B cell (primary cell): ENCODE measurements at regions not wholly inside any gene's neighbourhood (a gene's known extent, or its start where the extent isn't known, plus 50 kb on each side); places are given as distances from the start of the nearest gene placed in this dataset.

Experiments used
- ATAC-seq: fragments of 200-7000 bp; cut with Tn5 transposase; one replicate; pipeline ENCODE4 v1.10.0; 2021; ENCODE audit warnings: low read depth, mild to moderate bottlenecking, moderate number of reproducible peaks, moderate library complexity
- CTCF ChIA-PET: fragments of 350-600 bp; sonication (Branson Sonifier 250); formaldehyde crosslinking; loops from one replicate; lab custom pipeline; 2021; ENCODE audit warnings: antibody characterized with exemption, inconsistent platforms; lab: Charles Lee
- POLR2A ChIA-PET: fragments of 350-600 bp; sonication (Branson Sonifier 250); formaldehyde crosslinking; loops from one replicate; lab custom pipeline; 2021; ENCODE audit warnings: antibody characterized with exemption; lab: Charles Lee
- DNase-seq: peaks from one replicate; pipeline ENCODE4 v3.0.0; 2013
- H2AFZ ChIP-seq: 2 replicates; pipeline ENCODE4 v1.6.1; 2012; ENCODE audit warnings: mild to moderate bottlenecking, low read depth, low read length; ENCODE audit not compliant: insufficient read depth, poor library complexity, severe bottlenecking
- H3K27ac ChIP-seq, 2 donors: 1 replicate in 1 of 2; 2 replicates in 1 of 2; pipeline ENCODE4 v1.5.1; 2012 to 2013; ENCODE audit warnings: low read length in 2 of 2, mild to moderate bottlenecking in 2 of 2, moderate library complexity in 1 of 2
- H3K27me3 ChIP-seq, 4 experiments: fragments of 200-600 bp in 1 of 4; sonication (generic) in 1 of 4; replicated peaks in 1 of 4; 1 replicate in 2 of 4; 2 replicates in 2 of 4; pipeline versions ENCODE4 v1.6.1 to v1.7.0; 2013 to 2016; ENCODE audit warnings: low read length in 3 of 4, mild to moderate bottlenecking in 2 of 4, mixed read lengths in 1 of 4, moderate library complexity in 1 of 4; ENCODE audit not compliant: insufficient read depth in 4 of 4, control insufficient read depth in 3 of 4; ENCODE audit errors: control extremely low read depth in 1 of 4
- H3K36me3 ChIP-seq, 2 experiments: replicated peaks in 1 of 2; 1 replicate in 1 of 2; 2 replicates in 1 of 2; pipeline versions ENCODE4 v1.6.1 to v1.7.1; 2013; ENCODE audit warnings: low read length in 1 of 2; ENCODE audit not compliant: insufficient read depth in 2 of 2, control insufficient read depth in 1 of 2; ENCODE audit errors: control extremely low read depth in 1 of 2, extremely low read depth in 1 of 2
- H3K4me1 ChIP-seq, 2 donors: fragments of 200-600 bp in 1 of 2; sonication (generic) in 1 of 2; 1 replicate in 1 of 2; 2 replicates in 1 of 2; pipeline versions ENCODE4 v1.5.1 to v1.6.1; 2013 to 2017; ENCODE audit warnings: low read length in 2 of 2; ENCODE audit not compliant: control insufficient read depth in 2 of 2, insufficient read depth in 2 of 2
- H3K4me2 ChIP-seq: replicated peaks from 2 replicates; pipeline ENCODE3; 2012; ENCODE audit warnings: mild to moderate bottlenecking, low read depth, low read length; ENCODE audit not compliant: poor library complexity, severe bottlenecking
- H3K4me3 ChIP-seq, 5 experiments: fragments of 200-600 bp in 1 of 5; sonication (generic) in 1 of 5; 1 replicate in 3 of 5; 2 replicates in 2 of 5; pipeline versions ENCODE4 v1.5.1 to v1.7.0; 2011 to 2016; ENCODE audit warnings: low read length in 4 of 5, mild to moderate bottlenecking in 4 of 5, low read depth in 2 of 5, control low read depth in 1 of 5, moderate library complexity in 1 of 5; ENCODE audit not compliant: insufficient read depth in 1 of 5; ENCODE audit errors: control extremely low read depth in 1 of 5, extremely low read depth in 1 of 5
- H3K79me2 ChIP-seq: fragments of 200-600 bp; sonication (generic); one replicate; pipeline ENCODE4 v1.6.0; 2016; ENCODE audit warnings: low read length; ENCODE audit not compliant: control insufficient read depth, insufficient read depth
- H3K9ac ChIP-seq: fragments of 200-600 bp; sonication (generic); 2 replicates; pipeline ENCODE4 v1.6.1; 2017; ENCODE audit warnings: mild to moderate bottlenecking, low read length, moderate library complexity
- H3K9me3 ChIP-seq, 3 donors: one replicate each; pipeline versions ENCODE4 v1.6.1 to v1.7.1; 2013; ENCODE audit warnings: low read length in 2 of 3; ENCODE audit not compliant: control insufficient read depth in 2 of 3, insufficient read depth in 1 of 3; ENCODE audit errors: control extremely low read depth in 1 of 3
- H4K20me1 ChIP-seq: 2 replicates; pipeline ENCODE4 v1.6.0; 2012; ENCODE audit warnings: mild to moderate bottlenecking, low read length; ENCODE audit not compliant: insufficient read depth, control insufficient read depth, poor library complexity, severe bottlenecking
- H3K27ac Mint-ChIP-seq: one replicate; pipeline ENCODE4 v1.8.0; 2021; ENCODE audit warnings: mixed read lengths
- H3K27me3 Mint-ChIP-seq: one replicate; pipeline ENCODE4 v1.8.0; 2021; ENCODE audit warnings: mixed read lengths
- H3K4me1 Mint-ChIP-seq: one replicate; pipeline ENCODE4 v1.8.0; 2021; ENCODE audit warnings: mixed read lengths
- H3K4me3 Mint-ChIP-seq: one replicate; pipeline ENCODE4 v1.8.0; 2021; ENCODE audit warnings: mixed read lengths
- H3K9me3 Mint-ChIP-seq: one replicate; pipeline ENCODE4 v1.8.0; 2022; ENCODE audit warnings: mixed read lengths; ENCODE audit not compliant: insufficient read depth
- CTCF ChIP-seq: fragments of 200-600 bp; IDR thresholded peaks from one replicate; pipeline ENCODE4 v1.8.0; 2022; ENCODE audit warnings: antibody characterized with exemption, mild to moderate bottlenecking
- EZH2 ChIP-seq: IDR thresholded peaks from 2 replicates; pipeline ENCODE4 v1.6.1; 2012; ENCODE audit warnings: borderline replicate concordance, low read depth, mild to moderate bottlenecking, moderate library complexity, low read length; ENCODE audit not compliant: insufficient read depth, poor library complexity, severe bottlenecking
- WGBS: methylation state at CpG from one replicate; pipeline ENCODE4 v1.1.5; 2013; ENCODE audit warnings: missing lambda C conversion rate; ENCODE audit not compliant: insufficient coverage; 5-methylcytosine and 5-hydroxymethylcytosine counted together
- intact Hi-C: fragments of 100-400 bp; cut with micrococcal nuclease; formaldehyde crosslinking; loops from one replicate; pipeline ENCODE4 v1.10.0; 2022

- DNase-seq: no peak
- H3K27ac ChIP-seq: no peak overlapping the region
- no peaks in the 10 kb centered on the region for H3K9me3 ChIP-seq
- no peak overlapping the region for H3K4me2 ChIP-seq
- no peaks in the 10 kb centered on the region for H3K4me1 ChIP-seq
- H2AFZ ChIP-seq: no peak overlapping the region
- no peak overlapping the region for H3K9ac ChIP-seq
- WGBS: 57% methylated on average over 1 of the region's 1 CpG
- TF ChIP-seq EZH2 (no peak), CTCF (no peak)
- H3K4me3 ChIP-seq: no peak overlapping the region
- ChIA-PET CTCF (no interaction called here), POLR2A (no interaction called here)
- intact Hi-C loops: no loop called here
- Mint-ChIP-seq H3K9me3 (no peaks in the 10 kb centered on the region), H3K27ac (no peak overlapping the region), H3K27me3 (no peaks in the 10 kb centered on the region), H3K4me3 (no peak overlapping the region), H3K4me1 (no peaks in the 10 kb centered on the region)
- no peaks in the 10 kb centered on the region for H3K27me3 ChIP-seq
- H3K36me3 ChIP-seq: no peaks in the 10 kb centered on the region
- no peaks in the 10 kb centered on the region for H4K20me1 ChIP-seq
- H3K79me2 ChIP-seq: no peaks in the 10 kb centered on the region
- no peak for ATAC-seq
These were observed 593.9 kb upstream of the ZNF804A start for GRCh38 chr2:184004289-184004947.

- Histone ChIP-seq H3K4me3 (no peak overlapping the region), H3K27me3 (no peaks in the 10 kb centered on the region), H3K4me1 (no peaks in the 10 kb centered on the region), H3K9ac (no peak overlapping the region), H4K20me1 (no peaks in the 10 kb centered on the region), H3K9me3 (no peaks in the 10 kb centered on the region), H2AFZ (no peak overlapping the region), H3K36me3 (no peaks in the 10 kb centered on the region), H3K27ac (no peak overlapping the region), H3K4me2 (no peak overlapping the region), H3K79me2 (no peaks in the 10 kb centered on the region)
- ChIA-PET CTCF (no interaction called here), POLR2A (no interaction called here)
- ATAC-seq: no peak
- Mint-ChIP-seq H3K27me3 (no peaks in the 10 kb centered on the region), H3K27ac (no peak overlapping the region), H3K4me1 (no peaks in the 10 kb centered on the region), H3K9me3 (no peaks in the 10 kb centered on the region), H3K4me3 (no peak overlapping the region)
- DNase-seq: no peak
- intact Hi-C loops: no loop called here
- TF ChIP-seq CTCF (no peak), EZH2 (no peak)
- 75% methylated on average over 1 of the region's 2 CpGs for WGBS
These were observed 593.2 kb upstream of the ZNF804A start for GRCh38 chr2:184004948-184005672.
